Peyer's patch (tissue), 4 donors: ENCODE measurements at regions not wholly inside any gene's neighbourhood (a gene's known extent, or its start where the extent isn't known, plus 50 kb on each side); places are given as distances from the start of the nearest gene placed in this dataset.

Source experiments
- POLR2A ChIP-seq, 2 donors: fragments of 450-650 bp; IDR thresholded peaks; one replicate each; pipeline ENCODE4 v1.5.1; 2017; ENCODE audit warnings: antibody characterized with exemption in 2 of 2, mild to moderate bottlenecking in 2 of 2, moderate library complexity in 2 of 2
- TF ChIP-seq, protein P1 (sequence below), 6 experiments: fragments of 450-650 bp in 4 of 6; fragments of 200-600 bp in 2 of 6; sonication (generic) in 1 of 6; IDR thresholded peaks; one replicate each; pipeline ENCODE4 v1.5.1; 2017 to 2019; ENCODE audit warnings: antibody characterized with exemption in 6 of 6, mild to moderate bottlenecking in 3 of 6, moderate library complexity in 1 of 6

DNA sequence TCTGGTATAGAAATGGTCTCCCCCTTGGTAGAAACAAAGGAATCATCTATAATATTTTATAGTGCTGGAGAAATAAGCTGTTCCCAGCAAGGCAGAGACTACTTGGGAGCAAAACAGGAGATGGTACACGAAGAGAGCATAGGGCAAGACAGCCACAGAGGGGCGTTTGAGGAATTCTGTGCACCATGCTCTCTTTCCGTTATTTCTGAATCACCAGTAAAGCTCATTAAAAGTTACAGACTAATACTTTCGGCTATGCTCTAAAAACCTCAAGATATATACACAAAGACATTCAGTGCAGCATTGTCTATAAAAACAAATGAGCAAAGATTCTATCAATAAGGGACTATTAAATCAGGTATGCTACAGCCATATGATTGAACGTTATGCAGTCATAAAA is 68.5 kb upstream of the FHIP2A start:
- TF ChIP-seq, protein P1, sequence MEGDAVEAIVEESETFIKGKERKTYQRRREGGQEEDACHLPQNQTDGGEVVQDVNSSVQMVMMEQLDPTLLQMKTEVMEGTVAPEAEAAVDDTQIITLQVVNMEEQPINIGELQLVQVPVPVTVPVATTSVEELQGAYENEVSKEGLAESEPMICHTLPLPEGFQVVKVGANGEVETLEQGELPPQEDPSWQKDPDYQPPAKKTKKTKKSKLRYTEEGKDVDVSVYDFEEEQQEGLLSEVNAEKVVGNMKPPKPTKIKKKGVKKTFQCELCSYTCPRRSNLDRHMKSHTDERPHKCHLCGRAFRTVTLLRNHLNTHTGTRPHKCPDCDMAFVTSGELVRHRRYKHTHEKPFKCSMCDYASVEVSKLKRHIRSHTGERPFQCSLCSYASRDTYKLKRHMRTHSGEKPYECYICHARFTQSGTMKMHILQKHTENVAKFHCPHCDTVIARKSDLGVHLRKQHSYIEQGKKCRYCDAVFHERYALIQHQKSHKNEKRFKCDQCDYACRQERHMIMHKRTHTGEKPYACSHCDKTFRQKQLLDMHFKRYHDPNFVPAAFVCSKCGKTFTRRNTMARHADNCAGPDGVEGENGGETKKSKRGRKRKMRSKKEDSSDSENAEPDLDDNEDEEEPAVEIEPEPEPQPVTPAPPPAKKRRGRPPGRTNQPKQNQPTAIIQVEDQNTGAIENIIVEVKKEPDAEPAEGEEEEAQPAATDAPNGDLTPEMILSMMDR (IDR thresholded peaks at IDR 0.05) = no peak
- TF ChIP-seq POLR2A (IDR thresholded peaks at IDR 0.05) = no peak
